Keratinocyte (primary cell): ENCODE measurements at regions not wholly inside any gene's neighbourhood (a gene's known extent, or its start where the extent isn't known, plus 50 kb on each side); places are given as distances from the start of the nearest gene placed in this dataset.

ENCODE experiments used
- EZH2 ChIP-seq: IDR thresholded peaks from one replicate; pipeline ENCODE4 v1.6.1; 2012; ENCODE audit warnings: inconsistent platforms, mild to moderate bottlenecking, low read length, moderate library complexity
- TF ChIP-seq, protein P1 (sequence below), 3 experiments: IDR thresholded peaks in 1 of 3; conservative IDR thresholded peaks in 1 of 3; optimal IDR thresholded peaks in 1 of 3; 2 replicates in 2 of 3; 3 replicates in 1 of 3; pipeline versions ENCODE3 to v1.5.1; 2011; ENCODE audit warnings: low read length in 3 of 3, mild to moderate bottlenecking in 3 of 3, moderate library complexity in 2 of 3, control low read depth in 1 of 3, inconsistent platforms in 1 of 3; ENCODE audit not compliant: insufficient read depth in 2 of 3; ENCODE audit errors: extremely low read depth in 1 of 3

DNA sequence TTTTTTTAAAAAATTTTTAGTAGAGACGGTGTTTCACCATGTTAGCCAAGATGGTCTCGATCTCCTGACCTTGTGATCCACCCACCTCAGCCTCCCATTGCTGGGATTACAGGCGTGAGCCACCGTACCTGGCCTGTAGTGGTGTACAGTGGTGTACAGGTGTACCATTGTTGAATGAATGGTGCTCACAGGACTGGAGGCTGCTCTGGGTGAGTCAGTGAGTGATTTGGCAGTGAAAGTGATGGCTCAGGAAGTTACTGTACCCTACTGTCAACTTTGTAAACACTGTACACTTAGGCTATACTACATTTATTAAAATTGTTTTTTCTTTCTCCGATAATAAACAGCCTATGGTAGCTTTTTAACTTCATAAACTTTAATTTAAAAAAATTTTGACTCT is 122.8 kb upstream of the EEF1E1 start:
- TF ChIP-seq EZH2: no peak
- TF ChIP-seq, protein P1, sequence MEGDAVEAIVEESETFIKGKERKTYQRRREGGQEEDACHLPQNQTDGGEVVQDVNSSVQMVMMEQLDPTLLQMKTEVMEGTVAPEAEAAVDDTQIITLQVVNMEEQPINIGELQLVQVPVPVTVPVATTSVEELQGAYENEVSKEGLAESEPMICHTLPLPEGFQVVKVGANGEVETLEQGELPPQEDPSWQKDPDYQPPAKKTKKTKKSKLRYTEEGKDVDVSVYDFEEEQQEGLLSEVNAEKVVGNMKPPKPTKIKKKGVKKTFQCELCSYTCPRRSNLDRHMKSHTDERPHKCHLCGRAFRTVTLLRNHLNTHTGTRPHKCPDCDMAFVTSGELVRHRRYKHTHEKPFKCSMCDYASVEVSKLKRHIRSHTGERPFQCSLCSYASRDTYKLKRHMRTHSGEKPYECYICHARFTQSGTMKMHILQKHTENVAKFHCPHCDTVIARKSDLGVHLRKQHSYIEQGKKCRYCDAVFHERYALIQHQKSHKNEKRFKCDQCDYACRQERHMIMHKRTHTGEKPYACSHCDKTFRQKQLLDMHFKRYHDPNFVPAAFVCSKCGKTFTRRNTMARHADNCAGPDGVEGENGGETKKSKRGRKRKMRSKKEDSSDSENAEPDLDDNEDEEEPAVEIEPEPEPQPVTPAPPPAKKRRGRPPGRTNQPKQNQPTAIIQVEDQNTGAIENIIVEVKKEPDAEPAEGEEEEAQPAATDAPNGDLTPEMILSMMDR (optimal IDR thresholded peaks at IDR 0.05 in 1 of 3, IDR thresholded peaks at IDR 0.05 in 1 of 3, conservative IDR thresholded peaks at IDR 0.05 in 1 of 3; ENCODE audit: extremely low read depth in 1 of 3, insufficient read depth in 2 of 3, low read length in 3 of 3): no peak
